Suppressor macrophage (primary cell): ENCODE measurements at regions not wholly inside any gene's neighbourhood (a gene's known extent, or its start where the extent isn't known, plus 50 kb on each side); places are given as distances from the start of the nearest gene placed in this dataset.

ENCODE experiments used
- DNase-seq, 4 experiments: peaks; one replicate each; pipeline ENCODE4 v3.0.0-alpha.2; 2020 to 2022

- DNase-seq = peak in 1 of 4 experiments; percentile 18
Measured at GRCh38 chr6:44561060-44561623, 173.6 kb downstream of the CDC5L start.

- DNase-seq = peak; percentile 26 to 67 (median 51)
Measured at GRCh38 chr6:44561832-44562665, 174.5 kb downstream of the CDC5L start.

- no peak for DNase-seq
Measured at GRCh38 chr6:44563397-44563796, 175.9 kb downstream of the CDC5L start.

- DNase-seq = peak in 2 of 4 experiments; percentile 9
Measured at GRCh38 chr6:44564906-44565524, 177.5 kb downstream of the CDC5L start.

- DNase-seq = peak; percentile 32 to 68 (median 58)
Measured at GRCh38 chr6:44567406-44567805, 179.9 kb downstream of the CDC5L start.

- no peak for DNase-seq
Measured at GRCh38 chr6:44569131-44569530, 181.6 kb downstream of the CDC5L start.

- DNase-seq = peak; percentile 81 to 92 (median 90)
Measured at GRCh38 chr6:44569931-44570385, 182.5 kb downstream of the CDC5L start.

GRCh38 chr6:44571510-44571909 lies 184.0 kb downstream of the CDC5L start:
- no peak for DNase-seq

GRCh38 chr6:44572346-44572745 lies 184.8 kb downstream of the CDC5L start:
- no peak for DNase-seq

- DNase-seq = no peak
Measured at GRCh38 chr6:44575644-44576043, 188.1 kb downstream of the CDC5L start.

GRCh38 chr6:44576132-44576631 lies 188.7 kb downstream of the CDC5L start:
- no peak for DNase-seq

GRCh38 chr6:44580901-44581300 lies 193.4 kb downstream of the CDC5L start:
- no peak for DNase-seq

GRCh38 chr6:44582930-44583329 lies 195.4 kb downstream of the CDC5L start:
- no peak for DNase-seq

GRCh38 chr6:44590471-44590870 lies 203.0 kb downstream of the CDC5L start:
- no peak for DNase-seq

GRCh38 chr6:44593539-44593944 lies 206.0 kb downstream of the CDC5L start:
- DNase-seq = peak; percentile 55 to 69 (median 62)

- peak in 2 of 4 experiments; percentile 17 to 24 for DNase-seq
Measured at GRCh38 chr6:44594481-44594880, 207.0 kb downstream of the CDC5L start.

- DNase-seq = no peak
Measured at GRCh38 chr6:44598679-44599078, 211.2 kb downstream of the CDC5L start.

- no peak for DNase-seq
Measured at GRCh38 chr6:44599672-44600071, 212.2 kb downstream of the CDC5L start.

- no peak for DNase-seq
Measured at GRCh38 chr6:44603044-44603686, 215.7 kb downstream of the CDC5L start.

GRCh38 chr6:44606504-44606903 lies 219.0 kb downstream of the CDC5L start:
- no peak for DNase-seq

GRCh38 chr6:44606976-44607375 lies 219.5 kb downstream of the CDC5L start:
- no peak for DNase-seq

GRCh38 chr6:44608175-44608574 lies 220.7 kb downstream of the CDC5L start:
- DNase-seq = no peak

- no peak for DNase-seq
Measured at GRCh38 chr6:44609051-44609612, 221.6 kb downstream of the CDC5L start.
